ENCODE measurements at regions not wholly inside any gene's neighbourhood (a gene's known extent, or its start where the extent isn't known, plus 50 kb on each side); places are given as distances from the start of the nearest gene placed in this dataset.

- TF ChIP-seq OTX1 (CRISPR knock-in tag; IDR thresholded peaks at IDR 0.05) (peak; percentile 90; the same call in 1 of the 2 replicates), THRAP3 (IDR thresholded peaks at IDR 0.05; ENCODE audit: borderline replicate concordance) (no peak), RREB1 (CRISPR knock-in tag; IDR thresholded peaks at IDR 0.05) (no peak), HES1 (IDR thresholded peaks at IDR 0.05; ENCODE audit: low read depth) (no peak), ZNF277 (CRISPR knock-in tag; IDR thresholded peaks at IDR 0.05; ENCODE audit: borderline replicate concordance) (no peak), HMG20B (CRISPR knock-in tag; IDR thresholded peaks at IDR 0.05) (no peak), KLF1 (tag; IDR thresholded peaks at IDR 0.05) (no peak), MIER1 (IDR thresholded peaks at IDR 0.05; ENCODE audit: low read depth) (no peak), CSDE1 (IDR thresholded peaks at IDR 0.05) (no peak), CEBPG (CRISPR knock-in tag; IDR thresholded peaks at IDR 0.05) (0 out of 2 replicates have a peak, but pooled peaks have one; percentile 35), CEBPG (tag; conservative IDR thresholded peaks at IDR 0.05 in 1 of 2, IDR thresholded peaks at IDR 0.05 in 1 of 2) (peak; percentile 57 to 72; a peak in 3 of 4 replicates), PPARD (CRISPR knock-in tag; IDR thresholded peaks at IDR 0.05) (no peak), ELK3 (CRISPR knock-in tag; IDR thresholded peaks at IDR 0.05) (no peak), DDX20 (tag; IDR thresholded peaks at IDR 0.05; ENCODE audit: low read depth) (0 out of 2 replicates have a peak, but pooled peaks have one; percentile 28), CXXC5 (CRISPR knock-in tag; IDR thresholded peaks at IDR 0.05) (no peak; the same call in 1 of the 2 replicates), TARDBP (IDR thresholded peaks at IDR 0.05) (no peak), TEAD2 (tag; IDR thresholded peaks at IDR 0.05) (no peak), TCFL5 (CRISPR knock-in tag; conservative IDR thresholded peaks at IDR 0.05) (no peak)
- TF ChIP-seq, protein P1, sequence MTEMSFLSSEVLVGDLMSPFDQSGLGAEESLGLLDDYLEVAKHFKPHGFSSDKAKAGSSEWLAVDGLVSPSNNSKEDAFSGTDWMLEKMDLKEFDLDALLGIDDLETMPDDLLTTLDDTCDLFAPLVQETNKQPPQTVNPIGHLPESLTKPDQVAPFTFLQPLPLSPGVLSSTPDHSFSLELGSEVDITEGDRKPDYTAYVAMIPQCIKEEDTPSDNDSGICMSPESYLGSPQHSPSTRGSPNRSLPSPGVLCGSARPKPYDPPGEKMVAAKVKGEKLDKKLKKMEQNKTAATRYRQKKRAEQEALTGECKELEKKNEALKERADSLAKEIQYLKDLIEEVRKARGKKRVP (CRISPR knock-in tag; IDR thresholded peaks at IDR 0.05), result 0 out of 2 replicates have a peak, but pooled peaks have one; percentile 26
These were observed 113.1 kb upstream of the IRF2BP2 start (continued) for GRCh38 chr1:234722904-234723720.

Data from K562 (cell line).